OCI-LY3 (cell line): ENCODE measurements at regions not wholly inside any gene's neighbourhood (a gene's known extent, or its start where the extent isn't known, plus 50 kb on each side); places are given as distances from the start of the nearest gene placed in this dataset.

Experiments used
- H2AFZ ChIP-seq: fragments of 200-600, 300-600 bp; shearing (Covaris generic); 2 replicates; pipeline ENCODE4 v1.6.0; 2014; ENCODE audit warnings: antibody characterized with exemption, low read depth, low read length
- H3K27ac ChIP-seq: fragments of 200-600, 300-600 bp; sonication (generic); 2 replicates; pipeline ENCODE4 v1.5.1; 2014; ENCODE audit warnings: mild to moderate bottlenecking, low read length, moderate library complexity, mixed read lengths
- H3K27me3 ChIP-seq: fragments of 200-600, 300-600 bp; sonication (generic); 2 replicates; pipeline ENCODE4 v1.6.1; 2014; ENCODE audit warnings: low read depth, low read length, mixed read lengths
- H3K36me3 ChIP-seq: fragments of 200-600, 300-600 bp; sonication (generic); replicated peaks from 2 replicates; pipeline ENCODE3; 2014; ENCODE audit warnings: low read depth, low read length, mixed read lengths
- H3K4me1 ChIP-seq: fragments of 300-600, 200-600 bp; sonication (generic); 2 replicates; pipeline ENCODE4 v1.6.1; 2014; ENCODE audit warnings: low read length, mixed read lengths
- H3K4me2 ChIP-seq: fragments of 200-600, 300-600 bp; sonication (generic); 2 replicates; pipeline ENCODE4 v1.6.1; 2014; ENCODE audit warnings: low read length, mixed read lengths
- H3K4me3 ChIP-seq: fragments of 300-600, 200-600 bp; sonication (generic); 2 replicates; pipeline ENCODE4 v1.5.1; 2014; ENCODE audit warnings: antibody characterized with exemption, mild to moderate bottlenecking, low read length, moderate library complexity
- H3K79me2 ChIP-seq: fragments of 300-600, 200-600 bp; shearing (Covaris generic); 2 replicates; pipeline ENCODE4 v1.6.1; 2014; ENCODE audit warnings: mild to moderate bottlenecking, low read length, mixed read lengths
- H3K9ac ChIP-seq: fragments of 300-600, 200-600 bp; shearing (Covaris generic); 2 replicates; pipeline ENCODE4 v1.6.0; 2014; ENCODE audit warnings: mild to moderate bottlenecking, low read length, moderate library complexity
- H3K9me3 ChIP-seq: fragments of 200-600, 300-600 bp; shearing (Covaris generic); 2 replicates; pipeline ENCODE4 v1.6.1; 2014; ENCODE audit warnings: low read length, mixed read lengths; ENCODE audit not compliant: insufficient read depth
- H4K20me1 ChIP-seq: fragments of 200-600, 300-600 bp; sonication (generic); 2 replicates; pipeline ENCODE4 v1.6.1; 2016; ENCODE audit warnings: low read length, mixed read lengths; ENCODE audit not compliant: insufficient read depth
- CTCF ChIP-seq: fragments of 200-600, 300-600 bp; sonication (generic); IDR thresholded peaks from 2 replicates; pipeline ENCODE4 v1.5.1; 2014; ENCODE audit warnings: antibody characterized with exemption, low read length, low read depth
- EZH2phosphoT487 ChIP-seq: fragments of 200-600 bp; shearing (Covaris generic); IDR thresholded peaks from 2 replicates; pipeline ENCODE4 v1.6.1; 2018; ENCODE audit warnings: antibody characterized with exemption, mixed run types, low read depth

DNA sequence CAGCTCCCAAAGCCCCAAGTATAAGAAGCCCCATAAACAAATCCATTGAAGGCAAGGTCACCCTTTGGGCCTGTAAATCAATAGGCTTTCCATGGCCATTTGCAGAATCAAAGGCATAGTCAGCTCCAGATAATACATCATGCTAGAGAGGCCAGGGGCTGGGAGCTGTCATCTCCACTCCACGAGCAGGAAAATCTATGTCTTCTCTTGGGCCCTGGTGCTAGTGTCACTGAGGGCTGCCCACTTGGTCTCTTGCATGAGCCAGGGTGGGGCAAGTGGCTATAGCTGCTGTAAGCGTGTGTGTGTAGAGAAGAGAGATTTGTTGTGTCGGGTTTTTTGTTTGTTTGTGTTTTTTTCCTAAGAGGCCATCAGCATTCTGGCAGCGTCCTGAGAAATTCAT is 90.0 kb upstream of the ZNF618 start:
- H3K9ac ChIP-seq: no peak overlapping the region
- H3K4me2 ChIP-seq: no peak overlapping the region
- H4K20me1 ChIP-seq: no peaks in the 10 kb centered on the region
- no peaks in the 10 kb centered on the region for H3K4me1 ChIP-seq
- TF ChIP-seq EZH2phosphoT487 (no peak), CTCF (no peak)
- no peak overlapping the region for H3K27ac ChIP-seq
- no peak overlapping the region for H3K4me3 ChIP-seq
- H3K27me3 ChIP-seq: peaks cover 31% of the 10 kb centered on the region
- H3K9me3 ChIP-seq: no peaks in the 10 kb centered on the region
- H2AFZ ChIP-seq: no peak overlapping the region
- H3K36me3 ChIP-seq: no peaks in the 10 kb centered on the region
- H3K79me2 ChIP-seq: no peaks in the 10 kb centered on the region

GRCh38 chr9:113787871-113788270 is 88.2 kb upstream of the ZNF618 start:
- Histone ChIP-seq H3K79me2 (no peaks in the 10 kb centered on the region), H4K20me1 (no peaks in the 10 kb centered on the region), H3K4me2 (no peak overlapping the region), H3K27ac (no peak overlapping the region), H3K36me3 (no peaks in the 10 kb centered on the region), H2AFZ (no peak overlapping the region), H3K4me3 (no peak overlapping the region), H3K9ac (no peak overlapping the region), H3K27me3 (peaks cover 35% of the 10 kb centered on the region), H3K4me1 (no peaks in the 10 kb centered on the region), H3K9me3 (no peaks in the 10 kb centered on the region)
- TF ChIP-seq CTCF (no peak), EZH2phosphoT487 (no peak)

DNA sequence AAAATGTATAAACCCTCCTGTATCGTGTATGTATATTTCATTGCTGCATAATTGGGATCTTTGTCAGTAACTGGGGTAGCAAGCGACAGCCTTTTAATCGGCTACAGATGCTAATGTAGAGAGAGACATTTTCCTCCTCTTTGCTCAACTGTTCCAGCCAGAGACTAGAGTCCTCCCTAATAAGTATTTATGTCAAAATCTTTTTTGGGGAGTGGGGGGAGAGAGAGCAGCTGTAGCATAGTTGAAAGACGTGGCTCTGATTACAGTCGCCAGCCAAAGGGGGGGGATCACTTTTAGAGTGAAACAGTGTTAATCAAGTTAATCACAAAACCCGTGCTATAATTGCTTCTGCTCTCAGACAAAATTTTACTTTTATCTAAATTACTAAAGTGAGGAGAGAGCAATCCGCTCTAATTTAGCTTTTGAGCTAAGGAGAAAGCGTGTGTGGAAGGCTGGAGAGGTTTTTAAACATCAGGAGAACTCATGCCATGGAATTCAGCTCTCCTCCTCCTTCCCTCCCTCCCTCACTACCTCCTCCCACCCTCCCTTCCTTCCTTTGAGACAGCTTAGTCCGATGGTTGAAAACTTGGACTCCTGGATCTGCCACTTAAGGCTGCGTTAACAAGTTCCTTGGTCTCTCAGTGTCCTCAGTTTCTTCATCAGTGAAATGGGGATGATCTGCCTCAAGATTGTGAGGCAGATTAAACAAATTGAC is 87.3 kb upstream of the ZNF618 start:
- Histone ChIP-seq H2AFZ (no peak overlapping the region), H3K4me3 (no peak overlapping the region), H3K36me3 (no peaks in the 10 kb centered on the region), H3K9me3 (no peaks in the 10 kb centered on the region), H4K20me1 (no peaks in the 10 kb centered on the region), H3K79me2 (no peaks in the 10 kb centered on the region), H3K4me1 (no peaks in the 10 kb centered on the region), H3K9ac (no peak overlapping the region), H3K4me2 (no peak overlapping the region), H3K27me3 (peaks cover 35% of the 10 kb centered on the region), H3K27ac (no peak overlapping the region)
- TF ChIP-seq EZH2phosphoT487 (no peak), CTCF (no peak)

- Histone ChIP-seq H3K9me3 (no peaks in the 10 kb centered on the region), H3K27ac (no peak overlapping the region), H2AFZ (no peak overlapping the region), H3K4me2 (no peak overlapping the region), H3K79me2 (no peaks in the 10 kb centered on the region), H3K4me1 (no peaks in the 10 kb centered on the region), H3K27me3 (peaks cover 35% of the 10 kb centered on the region), H3K9ac (no peak overlapping the region), H3K4me3 (no peak overlapping the region), H3K36me3 (no peaks in the 10 kb centered on the region), H4K20me1 (no peaks in the 10 kb centered on the region)
- TF ChIP-seq EZH2phosphoT487 (no peak), CTCF (no peak)
These were observed 86.0 kb upstream of the ZNF618 start for GRCh38 chr9:113790093-113790492.
